ENCODE measurements at regions not wholly inside any gene's neighbourhood (a gene's known extent, or its start where the extent isn't known, plus 50 kb on each side); places are given as distances from the start of the nearest gene placed in this dataset.
"Not testable (repeated sequence)": the region's sequence is repeated elsewhere in the genome, so short reads cannot be mapped to it uniquely, and the experiment has no call there.

DNA sequence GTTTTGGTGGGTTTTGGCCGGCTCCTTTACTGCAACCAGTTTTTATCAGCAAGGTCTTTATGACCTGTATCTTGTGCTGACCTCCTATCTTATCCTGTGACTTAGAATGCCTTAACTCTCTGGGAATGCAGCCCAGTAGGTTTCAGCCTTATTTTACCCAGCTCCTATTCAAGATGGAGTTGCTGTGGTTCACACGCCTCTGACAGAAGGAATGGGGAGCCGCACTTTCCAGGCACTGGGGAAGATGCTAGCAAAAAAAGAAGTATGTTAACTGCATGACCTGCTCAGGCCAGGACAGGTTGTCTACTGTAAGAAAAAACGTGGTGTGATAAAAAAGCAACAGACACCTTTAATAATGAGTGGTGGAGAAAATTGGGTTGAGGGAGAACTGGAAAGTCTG, 112.2 kb upstream of the OR9Q1 start:
- TF ChIP-seq POLR2A, POLR2AphosphoS5 (IDR thresholded peaks at IDR 0.05): not testable (repeated sequence)
